NB4 (cell line): ENCODE measurements at regions not wholly inside any gene's neighbourhood (a gene's known extent, or its start where the extent isn't known, plus 50 kb on each side); places are given as distances from the start of the nearest gene placed in this dataset.

Source experiments
- CTCF ChIP-seq: IDR thresholded peaks from one replicate; pipeline ENCODE4 v1.5.1; 2012; ENCODE audit warnings: low read depth, low read length
- MAX ChIP-seq: IDR thresholded peaks from 2 replicates; pipeline ENCODE4 v1.6.1; 2011; ENCODE audit warnings: low read depth, low read length
- MYC ChIP-seq: IDR thresholded peaks from 2 replicates; pipeline ENCODE4 v1.6.1; 2011; ENCODE audit warnings: low read depth, low read length
- POLR2A ChIP-seq: IDR thresholded peaks from 2 replicates; pipeline ENCODE4 v1.6.1; 2011; ENCODE audit warnings: mild to moderate bottlenecking; ENCODE audit not compliant: insufficient read length; ENCODE audit errors: extremely low read depth

GRCh38 chr2:215606219-215606618 lies 170.4 kb upstream of the FN1 start:
- no peak for TF ChIP-seq CTCF
- no peak for TF ChIP-seq POLR2A
- TF ChIP-seq MAX, result no peak
- no peak for TF ChIP-seq MYC
